Left cardiac atrium (tissue), 4 donors: ENCODE measurements at regions not wholly inside any gene's neighbourhood (a gene's known extent, or its start where the extent isn't known, plus 50 kb on each side); places are given as distances from the start of the nearest gene placed in this dataset.

Experiments
- ATAC-seq, 2 donors: fragments of 200-7000 bp; cut with Tn5 transposase; one replicate each; pipeline ENCODE4 v1.9.1; 2020; ENCODE audit warnings: mild to moderate bottlenecking in 2 of 2, moderate library complexity in 2 of 2
- DNase-seq: peaks from one replicate; pipeline ENCODE4 v3.0.0-alpha.2; 2020
- intact Hi-C, 2 donors: fragments of 100-400 bp; cut with DNase I; formaldehyde crosslinking; loops; one replicate each; pipeline versions ENCODE4 v1.14.1 to v1.15.1; 2022 to 2023
- donor health status: DM: no; HTN: yes; CAD: no.
- donor health status: DM: no; HTN: yes; CAD: no; lungs with severe emphysema.
- donor health status: DM: yes; HTN: yes; CAD: no.
- donor health status: Dilated cardiomyopathy.

DNA sequence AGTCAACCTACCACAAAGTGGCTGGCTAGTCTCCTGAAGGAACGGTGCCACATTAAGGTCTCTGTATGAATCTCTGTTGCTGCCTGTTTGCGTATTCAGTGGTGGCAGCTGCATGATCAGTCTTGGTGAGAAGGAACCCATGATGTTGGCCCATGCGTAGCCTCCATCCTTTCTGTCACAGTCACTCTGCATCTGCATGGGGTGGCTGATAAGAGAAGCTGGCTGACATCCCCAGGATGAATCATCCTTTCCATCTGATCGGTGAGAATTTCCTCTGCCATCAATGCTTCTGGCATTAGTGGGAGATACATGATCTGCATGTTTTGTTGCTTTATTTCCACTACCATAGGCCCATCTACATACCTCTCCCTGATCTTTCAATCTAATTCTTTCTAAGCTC, 199.0 kb upstream of the NECTIN1 start:
- ATAC-seq (no peak), DNase-seq (no peak)
- intact Hi-C loops, result no loop called here

DNA sequence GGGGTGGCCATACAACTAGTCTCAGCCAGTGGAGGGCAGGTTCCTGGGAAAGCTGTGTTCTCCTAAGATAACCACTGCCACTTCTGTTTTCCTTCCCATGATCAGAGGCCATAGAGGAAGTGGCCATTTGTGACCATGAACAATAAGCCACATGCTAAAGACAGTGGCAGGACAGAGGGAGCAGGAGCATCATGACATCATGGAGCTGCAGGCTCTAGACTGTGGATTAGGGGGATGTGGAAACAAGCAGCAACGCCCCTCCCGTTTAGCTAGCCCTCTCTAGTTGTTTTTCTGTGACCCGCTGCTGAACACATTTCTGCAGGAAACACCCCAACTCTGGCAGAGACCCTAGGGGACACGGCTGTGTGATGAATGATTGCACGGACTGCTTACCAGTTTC, 195.0 kb upstream of the NECTIN1 start:
- intact Hi-C loops, result no loop called here

DNA sequence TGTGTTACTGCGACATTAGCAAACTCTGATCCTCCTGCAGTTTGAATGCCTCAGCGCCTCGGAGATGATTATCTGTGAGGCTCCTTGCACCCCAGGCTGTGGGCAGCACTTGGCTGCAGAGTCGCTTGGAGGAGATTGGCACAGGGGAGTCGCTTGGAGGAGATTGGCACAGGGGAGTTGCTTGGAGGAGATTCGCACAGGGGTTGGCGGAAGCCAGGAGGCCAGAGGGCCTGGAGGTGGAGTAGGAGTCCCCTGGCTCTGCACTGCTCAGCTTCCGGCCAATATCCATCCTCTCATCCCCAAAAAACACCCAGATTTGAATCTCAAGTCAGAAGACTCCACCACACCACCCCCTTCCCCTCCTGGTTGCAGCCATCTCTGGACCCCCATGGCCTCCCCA, 192.6 kb upstream of the NECTIN1 start:
- intact Hi-C loops, result no loop called here
- no peak for ATAC-seq
- DNase-seq, result no peak

More for the DNA sequence above, 195.0 kb upstream of the NECTIN1 start:
- DNase-seq (no peak), ATAC-seq (no peak)

DNA sequence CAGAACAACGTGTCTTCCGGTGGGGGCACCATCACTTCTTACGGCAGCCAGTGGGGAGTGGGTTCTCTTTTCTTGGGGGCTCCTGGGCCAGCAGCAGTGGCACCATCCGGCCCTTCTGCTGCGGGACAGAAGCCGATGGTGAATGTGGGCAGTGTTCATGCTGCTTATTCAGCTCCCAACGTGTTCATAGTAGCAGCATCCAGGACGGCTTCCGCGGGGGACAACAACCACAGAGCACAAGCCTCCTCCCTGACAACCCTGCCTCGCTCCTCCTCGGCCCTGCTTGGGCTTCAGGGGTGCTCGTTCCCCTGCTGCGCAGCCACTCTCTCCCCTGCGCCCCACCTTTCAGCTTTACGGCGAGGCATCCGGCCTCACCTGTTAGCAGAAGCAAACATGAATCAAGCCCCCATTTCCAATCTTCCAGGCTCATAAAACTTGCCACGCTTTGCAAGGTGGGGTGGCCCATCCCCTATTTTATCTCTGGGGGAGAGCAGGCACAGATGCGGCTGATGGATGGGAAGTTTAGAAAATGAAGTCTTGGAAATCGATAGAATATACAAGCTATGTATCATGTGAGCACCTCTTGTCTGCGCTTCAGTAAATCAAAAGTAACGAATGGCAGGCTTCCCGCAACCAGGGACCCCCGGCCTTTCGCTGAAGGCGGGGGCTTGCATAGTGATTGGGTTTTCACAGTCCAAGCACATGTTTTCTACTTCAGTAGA, 191.8 kb upstream of the NECTIN1 start:
- intact Hi-C loops, result no loop called here
- ATAC-seq (no peak), DNase-seq (no peak)

DNA sequence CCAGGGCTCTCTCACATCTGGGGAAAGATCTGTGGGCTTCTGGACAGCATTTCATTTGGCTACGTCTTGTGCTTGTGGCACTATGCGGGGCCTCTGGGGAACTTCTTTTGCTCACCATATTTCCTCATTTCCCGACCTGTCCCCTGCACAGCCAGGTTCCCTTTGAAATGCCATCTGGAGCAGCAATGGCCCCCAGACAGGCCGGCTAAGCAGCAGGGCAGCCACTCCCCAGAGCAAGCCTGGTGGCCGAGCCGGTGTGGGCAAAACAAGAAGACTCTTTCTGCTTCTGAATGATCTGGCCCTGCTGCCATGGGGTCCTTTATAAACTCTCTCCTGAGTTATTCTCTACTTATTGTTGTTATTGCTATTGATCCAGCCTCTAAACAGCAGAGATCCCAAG, 190.7 kb upstream of the NECTIN1 start:
- DNase-seq (no peak), ATAC-seq (no peak)
- intact Hi-C loops, result no loop called here

DNA sequence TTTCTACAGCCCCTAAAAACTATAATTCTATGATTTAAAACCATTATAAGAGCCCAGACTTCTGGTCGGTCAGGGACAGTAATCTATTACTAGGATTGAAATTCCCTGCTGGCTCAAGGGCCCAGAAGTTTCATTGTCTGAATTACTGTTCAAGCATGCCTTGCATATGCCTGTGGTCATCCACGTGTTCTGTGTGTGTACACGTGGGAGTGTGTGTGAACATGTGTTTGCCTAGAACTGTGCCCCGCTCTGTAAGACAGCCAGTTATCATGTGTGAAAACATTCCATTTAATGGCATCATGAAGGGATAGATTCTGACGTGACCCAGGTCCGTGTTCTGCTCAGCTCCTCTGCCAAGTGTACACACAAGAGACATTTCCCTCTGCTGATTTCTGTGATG, 189.3 kb upstream of the NECTIN1 start:
- ATAC-seq, result no peak
- intact Hi-C loops, result no loop called here
- no peak for DNase-seq

DNA sequence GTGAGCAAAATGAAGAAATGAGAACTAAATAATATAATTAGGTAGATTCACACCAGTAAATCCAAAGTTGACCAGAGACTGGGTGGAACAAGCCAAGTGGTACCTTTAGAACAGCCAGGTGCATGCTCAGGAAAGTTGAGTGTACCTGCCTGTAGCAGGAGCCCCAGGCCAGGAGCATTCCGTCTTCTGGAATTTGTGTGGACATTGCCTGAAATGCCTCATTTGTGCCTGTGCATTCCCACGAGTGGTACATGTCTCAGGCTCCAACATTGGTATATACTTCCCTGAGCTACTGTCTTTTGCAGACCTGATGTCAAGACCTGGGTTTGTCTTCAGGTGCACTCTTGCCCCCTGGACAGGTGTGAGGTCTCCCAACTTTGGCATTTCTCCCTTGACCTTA, 187.6 kb upstream of the NECTIN1 start:
- no peak for DNase-seq
- intact Hi-C loops, result no loop called here
- no peak for ATAC-seq

DNA sequence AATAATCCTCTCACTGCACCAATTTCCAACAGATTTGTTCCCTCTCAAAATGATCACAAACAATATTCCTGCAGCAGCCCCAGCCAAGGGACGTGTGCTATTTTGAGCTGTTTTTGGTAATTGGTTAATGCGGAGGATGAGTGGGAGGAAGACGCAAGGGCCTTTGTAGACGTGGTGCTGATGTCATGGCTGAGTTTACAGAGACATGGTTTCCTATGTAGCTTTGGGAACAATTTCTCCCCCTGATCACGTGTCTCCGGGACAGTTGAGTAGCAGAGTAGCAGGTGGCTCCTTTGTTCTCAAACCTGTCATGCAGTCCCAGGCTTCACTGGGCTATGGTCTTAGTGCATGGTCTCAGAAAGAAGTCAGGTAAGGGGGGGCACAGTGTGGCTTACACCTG, 183.2 kb upstream of the NECTIN1 start:
- DNase-seq (no peak), ATAC-seq (no peak)
- intact Hi-C loops, result no loop called here

DNA sequence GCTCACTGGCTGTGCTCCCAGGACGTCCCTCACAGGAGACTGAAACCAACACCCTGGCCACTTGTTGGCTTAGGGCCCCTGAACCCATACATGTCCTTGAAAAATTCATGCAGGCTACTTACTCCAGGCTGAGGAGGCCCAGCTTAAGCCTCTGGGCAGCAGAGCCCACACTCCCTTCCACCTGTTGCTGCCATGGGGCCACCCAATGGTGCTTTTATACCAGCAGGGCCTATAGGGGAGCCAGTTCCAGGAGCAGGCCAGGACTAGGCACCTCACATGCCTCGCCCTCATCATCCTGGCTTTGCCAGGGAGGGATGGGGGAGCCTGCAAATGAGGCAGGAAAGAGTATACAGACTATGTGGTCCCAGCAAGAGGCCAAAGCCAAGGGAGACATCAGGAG, 181.7 kb upstream of the NECTIN1 start:
- ATAC-seq (no peak), DNase-seq (no peak)
- intact Hi-C loops, result no loop called here

DNA sequence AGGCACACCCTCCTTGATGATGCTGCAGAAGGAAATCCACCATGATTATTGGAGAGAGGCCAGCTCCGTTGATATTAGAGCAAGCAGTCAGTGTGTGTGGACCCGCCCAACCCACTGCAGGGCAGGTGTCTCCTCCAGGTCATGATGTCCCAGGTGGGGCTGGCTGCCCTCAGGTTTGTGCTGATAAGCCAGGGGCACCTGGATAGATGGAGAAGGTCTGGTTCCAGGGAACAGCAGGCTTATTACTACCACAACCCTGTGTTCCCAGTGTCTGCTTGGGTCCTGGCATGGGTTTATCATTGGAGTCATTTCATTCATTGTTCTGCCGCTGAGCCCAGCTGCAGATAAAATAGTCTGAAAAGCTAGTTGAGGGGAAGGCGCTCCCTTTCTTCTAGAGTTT, 181.1 kb upstream of the NECTIN1 start:
- ATAC-seq (no peak), DNase-seq (no peak)
- intact Hi-C loops, result no loop called here

DNA sequence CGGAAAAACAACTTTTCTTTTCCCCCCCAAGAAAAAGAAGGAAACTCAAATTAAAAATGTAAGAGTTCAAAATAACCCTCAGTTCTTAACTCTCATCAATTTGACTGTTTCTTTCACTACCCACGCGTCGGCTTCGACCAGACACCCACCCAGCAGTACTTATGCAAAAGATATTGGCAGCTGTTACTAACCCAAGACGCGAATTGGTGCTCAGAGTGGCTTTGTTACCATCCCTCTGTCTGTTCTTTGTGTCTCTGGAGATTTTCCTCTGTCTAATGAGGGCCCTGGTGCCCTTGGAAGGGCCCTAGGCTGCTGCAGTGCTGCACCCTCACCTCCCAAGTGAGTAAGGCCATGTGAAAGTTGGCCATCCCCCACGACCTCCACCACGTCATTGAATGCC, 180.5 kb upstream of the NECTIN1 start:
- no peak for ATAC-seq
- intact Hi-C loops, result no loop called here
- no peak for DNase-seq

DNA sequence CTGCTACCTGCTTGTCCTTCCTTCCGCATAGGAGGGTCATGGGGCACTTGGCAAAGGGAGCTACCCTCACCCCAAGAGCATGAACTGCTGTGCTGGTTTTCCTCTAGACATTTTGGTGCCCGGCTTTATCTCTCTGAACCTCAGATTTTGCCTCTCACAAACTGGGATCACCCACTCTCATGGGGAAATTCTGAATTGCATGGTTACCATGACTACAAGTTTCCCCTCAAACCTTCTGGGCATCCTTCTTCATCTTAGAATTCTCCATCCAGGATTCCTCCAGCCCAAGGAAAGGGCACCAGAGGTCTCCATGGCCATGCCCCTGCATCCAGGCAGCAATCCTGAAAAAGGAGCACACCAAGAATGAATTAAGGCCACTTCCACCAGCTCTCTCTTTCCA, 180.1 kb upstream of the NECTIN1 start:
- DNase-seq, result no peak
- ATAC-seq, result no peak
- intact Hi-C loops, result no loop called here

DNA sequence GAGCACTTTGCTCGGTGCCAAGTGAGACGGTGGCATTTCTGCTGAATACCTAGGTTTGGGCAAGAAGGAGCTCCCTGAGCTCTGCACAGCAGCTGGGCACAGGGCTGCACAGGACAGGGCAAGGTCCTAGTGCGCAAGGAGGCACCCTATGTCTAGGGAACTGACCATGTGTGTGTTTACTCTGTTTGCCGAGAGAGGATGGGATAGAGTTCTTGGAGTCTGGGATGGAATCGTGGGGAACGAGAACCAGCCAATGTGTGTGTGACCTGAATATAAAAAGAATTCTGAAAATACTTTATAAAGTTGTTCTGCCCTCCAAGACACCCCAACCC, 179.5 kb upstream of the NECTIN1 start:
- no peak for DNase-seq
- no peak for ATAC-seq
- intact Hi-C loops, result no loop called here

DNA sequence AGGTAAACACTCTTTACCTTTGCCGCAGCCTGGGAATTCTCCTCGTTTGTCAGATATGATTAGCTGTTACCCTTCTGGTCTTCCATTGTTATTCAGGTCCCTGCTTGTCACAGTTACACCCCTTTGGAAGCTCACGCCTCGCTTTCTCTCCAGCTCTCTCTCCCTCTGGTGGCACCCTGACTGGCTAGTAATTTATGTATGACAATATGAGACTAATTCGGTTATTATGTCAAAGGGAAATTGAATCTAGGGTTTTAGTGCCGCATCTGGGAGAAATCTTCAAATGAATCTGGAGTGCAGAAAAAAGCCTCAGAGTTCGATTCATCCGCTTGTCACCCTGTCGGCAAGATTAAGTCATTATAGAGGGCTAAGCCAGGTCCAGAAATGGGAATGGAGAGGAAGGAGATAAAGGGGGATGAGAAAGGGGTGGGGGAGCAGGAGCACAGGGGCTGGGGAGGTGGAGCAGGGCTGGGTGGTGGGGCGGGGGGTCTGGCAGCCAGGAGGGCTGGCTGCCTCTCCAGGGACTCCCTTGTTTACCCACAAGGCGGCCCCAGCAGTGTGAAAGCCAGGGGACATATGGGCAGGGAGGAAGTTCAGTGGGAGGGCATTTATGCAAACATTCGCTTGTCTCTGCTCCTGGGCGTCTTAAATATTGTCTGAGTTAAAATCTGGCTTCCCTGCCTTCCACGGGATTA, 179.0 kb upstream of the NECTIN1 start:
- intact Hi-C loops, result no loop called here
- DNase-seq, result no peak
- ATAC-seq, result no peak

DNA sequence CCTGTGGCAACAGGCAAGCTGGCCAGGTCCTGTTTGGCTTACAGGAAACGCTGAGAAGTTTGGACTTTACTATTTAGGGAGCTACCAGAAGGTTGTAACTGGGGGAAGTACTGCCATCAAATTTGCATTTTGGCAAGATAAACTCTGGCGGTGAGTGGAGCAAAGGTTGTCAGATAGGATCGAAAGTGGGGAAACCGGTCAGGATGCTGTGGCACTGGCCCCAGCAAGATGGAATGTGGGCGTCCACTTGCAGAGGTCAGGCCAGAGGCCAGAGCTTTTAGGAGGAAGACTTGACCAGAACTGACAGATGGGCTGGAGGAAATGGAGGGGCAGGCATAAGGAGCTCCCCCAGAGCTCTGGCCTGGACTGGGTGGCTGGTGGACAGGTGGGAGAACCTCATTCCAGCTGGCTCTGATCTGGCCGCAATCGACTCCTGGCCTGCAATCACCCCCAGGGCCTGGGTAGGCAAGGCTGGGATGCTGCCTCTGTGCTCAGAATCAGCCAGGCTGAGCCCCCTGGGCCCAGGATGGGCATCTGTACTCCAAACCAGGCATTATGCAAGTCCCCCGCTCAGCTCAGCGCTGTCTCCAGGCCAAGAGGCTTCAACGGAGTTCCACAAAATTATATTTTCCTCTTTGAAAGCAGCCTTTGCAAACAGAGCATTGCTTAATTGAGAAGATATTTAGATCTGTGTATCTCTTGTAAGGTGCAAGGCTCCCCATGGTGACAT, 178.3 kb upstream of the NECTIN1 start:
- DNase-seq (no peak), ATAC-seq (no peak)
- intact Hi-C loops, result no loop called here

DNA sequence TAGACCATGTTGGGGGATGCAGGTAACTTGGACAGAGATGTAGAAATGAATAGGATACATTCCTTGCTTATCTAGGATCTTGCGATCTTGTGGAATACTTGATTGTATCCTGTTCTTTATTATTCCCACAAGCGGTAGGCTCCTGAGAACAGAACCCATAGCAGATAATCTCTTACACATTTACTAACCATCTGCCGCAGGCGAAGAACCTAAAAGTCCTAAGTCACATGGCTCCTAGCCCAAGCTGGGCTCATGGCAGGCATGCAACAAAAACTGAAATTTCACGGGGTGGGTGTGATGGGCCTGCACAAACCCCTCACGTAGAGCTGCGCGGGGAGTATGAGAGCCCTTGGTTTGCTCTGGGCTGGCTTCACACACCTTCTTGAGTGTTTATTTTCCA, 177.4 kb upstream of the NECTIN1 start:
- ATAC-seq (no peak), DNase-seq (no peak)
- intact Hi-C loops, result no loop called here

DNA sequence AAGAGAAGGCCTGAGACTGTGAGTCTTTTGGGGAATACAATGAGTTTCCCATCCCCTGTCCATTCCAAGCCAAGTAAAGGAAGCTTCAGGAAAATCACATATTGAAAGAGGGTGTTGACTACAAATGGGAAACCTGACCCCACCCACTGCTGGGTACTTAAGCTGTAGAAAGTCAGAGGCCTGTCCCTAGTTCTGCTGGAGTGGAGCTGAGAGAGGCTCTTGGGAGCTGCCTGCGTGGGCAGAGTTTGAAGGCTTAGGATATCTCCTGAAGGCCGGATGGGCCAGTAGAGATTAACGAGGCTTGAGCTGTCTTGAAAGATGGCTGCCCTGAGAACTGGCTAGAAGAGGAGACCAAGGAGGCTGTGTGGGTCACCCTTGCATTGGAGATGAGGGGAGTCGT, 176.2 kb upstream of the NECTIN1 start:
- intact Hi-C loops, result no loop called here
- no peak for ATAC-seq
- no peak for DNase-seq

DNA sequence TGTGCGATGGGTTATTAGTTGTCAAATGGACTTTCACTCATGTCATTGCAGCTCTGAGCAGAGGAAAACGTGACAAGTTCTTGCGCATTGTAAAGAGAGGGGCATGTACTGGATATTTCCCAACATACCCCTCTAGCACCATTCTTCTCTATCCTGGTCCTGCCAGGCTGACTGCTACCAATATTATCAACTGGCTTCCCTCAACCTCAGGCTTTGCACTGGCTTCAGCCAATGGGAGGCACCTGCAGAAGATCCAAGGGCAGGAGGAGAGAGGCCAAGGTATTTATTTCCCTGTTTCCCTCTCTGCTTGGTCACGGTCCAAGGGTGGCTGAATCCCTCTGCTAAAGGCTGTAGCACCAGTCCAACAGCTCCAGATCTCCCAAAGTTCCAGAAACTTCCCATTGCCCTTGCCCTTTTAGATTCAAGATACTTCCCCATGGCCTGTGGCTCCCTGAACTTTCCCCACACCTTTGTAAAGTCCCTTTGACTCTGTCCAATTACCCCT, 175.6 kb upstream of the NECTIN1 start:
- DNase-seq (no peak), ATAC-seq (no peak)
- intact Hi-C loops, result no loop called here

DNA sequence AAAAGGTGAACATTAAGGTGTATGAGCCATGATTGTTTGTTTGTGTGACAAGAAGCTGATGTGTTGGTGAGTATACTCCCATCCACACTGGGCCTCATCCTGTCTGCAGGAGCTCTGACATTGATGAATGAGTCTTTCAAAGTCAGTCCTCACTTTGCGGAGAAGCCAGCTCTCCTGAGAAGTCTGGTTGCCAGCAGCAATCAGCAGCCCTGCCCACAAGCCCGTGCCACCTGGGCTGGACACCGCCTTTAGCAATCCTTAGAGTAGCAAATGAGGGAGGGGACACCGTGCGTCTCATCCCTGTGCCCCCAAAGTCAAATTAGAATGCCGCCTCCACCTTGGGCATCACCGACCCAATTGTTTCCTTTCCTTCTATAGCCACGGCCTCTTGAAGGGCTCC, 174.8 kb upstream of the NECTIN1 start:
- no peak for DNase-seq
- intact Hi-C loops, result no loop called here
- no peak for ATAC-seq

DNA sequence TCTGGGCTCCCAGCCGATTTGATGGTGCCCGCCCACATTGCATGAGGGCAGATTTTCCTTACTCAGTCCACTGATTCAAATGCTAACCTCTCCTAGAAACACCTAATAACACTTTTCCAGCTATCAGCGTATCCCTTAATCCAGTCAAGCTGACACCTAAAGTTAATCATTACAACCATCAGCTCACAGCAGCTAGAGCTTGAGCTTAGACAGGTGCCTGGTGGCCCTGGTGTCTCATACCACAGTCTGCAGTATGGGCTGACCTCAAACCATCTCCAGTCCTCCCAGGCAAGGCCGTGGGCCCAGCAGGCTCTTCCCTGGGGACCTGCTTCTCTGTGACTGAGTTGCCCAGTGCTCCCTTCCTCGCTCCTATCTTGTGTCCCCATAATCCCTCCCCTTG, 174.4 kb upstream of the NECTIN1 start:
- intact Hi-C loops, result no loop called here
- ATAC-seq (no peak), DNase-seq (no peak)
